NCI-H345 (cell line): ENCODE measurements at regions not wholly inside any gene's neighbourhood (a gene's known extent, or its start where the extent isn't known, plus 50 kb on each side); places are given as distances from the start of the nearest gene placed in this dataset.

ENCODE experiments used
- DNase-seq: peaks from one replicate; lab custom pipeline; 2025; lab: John Stamatoyannopoulos, UW

- no peak for DNase-seq
Observed at GRCh38 chr4:140212194-140212593, 58.2 kb upstream of the MAML3 start.

DNA sequence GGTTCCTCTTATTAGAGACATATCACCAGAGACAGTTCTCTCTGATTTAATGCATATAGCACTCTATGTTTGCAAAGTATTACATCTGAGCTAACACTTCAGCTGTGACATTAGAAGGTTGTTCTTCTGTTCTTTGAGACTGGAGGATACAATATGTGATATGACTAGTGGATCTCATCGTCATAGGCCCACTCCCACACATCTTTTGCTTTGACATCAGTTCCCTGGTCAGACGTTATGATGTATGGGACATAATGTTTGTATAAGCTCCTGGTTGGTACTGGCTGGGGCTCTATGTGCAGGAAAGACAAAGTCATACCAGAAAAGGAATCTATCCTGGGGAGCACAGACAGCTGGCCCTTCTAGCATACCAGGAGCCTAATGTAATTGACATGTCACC lies 57.7 kb upstream of the MAML3 start:
- DNase-seq, result no peak

GRCh38 chr4:140211161-140211560 lies 57.2 kb upstream of the MAML3 start:
- DNase-seq, result no peak

DNA sequence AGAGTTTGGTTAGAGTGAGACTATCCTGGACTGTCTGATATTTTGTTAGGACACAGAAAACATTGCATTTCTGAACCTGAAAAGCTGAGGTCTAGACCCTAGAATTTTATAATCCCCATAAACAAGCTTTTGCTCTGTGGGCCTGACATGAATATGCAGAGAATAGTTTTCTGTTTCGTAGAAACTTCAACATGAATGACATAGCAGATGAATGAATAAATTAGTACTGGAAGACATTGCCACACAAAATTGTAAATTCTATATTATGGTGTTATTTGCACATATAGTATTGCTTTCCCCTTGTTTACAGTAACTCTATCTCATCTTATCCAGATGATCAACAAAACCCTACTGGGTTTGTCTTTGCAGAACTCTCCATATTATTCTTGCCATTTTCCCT lies 54.9 kb upstream of the MAML3 start:
- DNase-seq, result no peak
